A549 (cell line): ENCODE measurements at regions not wholly inside any gene's neighbourhood (a gene's known extent, or its start where the extent isn't known, plus 50 kb on each side); places are given as distances from the start of the nearest gene placed in this dataset.

Experiments used
- ATOH8 ChIP-seq: fragments of 250-450 bp; sonication (Bioruptor Pico); IDR thresholded peaks from 2 replicates; pipeline ENCODE4 v1.5.0; 2020; ENCODE audit warnings: low read depth, mild to moderate bottlenecking, moderate library complexity
- CBX8 ChIP-seq: fragments of 200-600 bp; sonication (generic); IDR thresholded peaks from 2 replicates; pipeline ENCODE4 v1.6.1; 2016
- CTCF ChIP-seq: fragments of >200 bp; sonication (Bioruptor Twin); formaldehyde crosslinking; IDR thresholded peaks from 3 replicates; pipeline ENCODE4 v1.5.1; 2016
- HMGXB4 ChIP-seq: fragments of 250-450 bp; sonication (Bioruptor Pico); IDR thresholded peaks from 2 replicates; pipeline ENCODE4 v1.5.0; 2021; ENCODE audit warnings: mild to moderate bottlenecking, moderate library complexity, borderline replicate concordance
- HOXB13 ChIP-seq: fragments of 250-450 bp; sonication (Bioruptor Pico); IDR thresholded peaks from 2 replicates; pipeline ENCODE4 v1.5.0; 2020; ENCODE audit warnings: low read depth, mild to moderate bottlenecking, moderate library complexity
- MAX ChIP-seq: IDR thresholded peaks from 2 replicates; pipeline ENCODE4 v1.6.1; 2012
- POLR2A ChIP-seq: IDR thresholded peaks from 2 replicates; pipeline ENCODE4 v1.6.1; 2012; ENCODE audit warnings: mild to moderate bottlenecking, low read length
- RCOR1 ChIP-seq: fragments of 150-350 bp; IDR thresholded peaks from 2 replicates; pipeline ENCODE4 v1.6.1; 2014; ENCODE audit warnings: antibody characterized with exemption, low read length, low read depth
- RNF2 ChIP-seq: fragments of 200-600 bp; sonication (generic); IDR thresholded peaks from 2 replicates; pipeline ENCODE4 v1.6.1; 2016; ENCODE audit warnings: low read depth, mild to moderate bottlenecking, antibody characterized with exemption, moderate library complexity, borderline replicate concordance
- USF2 ChIP-seq: fragments of 450-650 bp; IDR thresholded peaks from 2 replicates; pipeline ENCODE4 v1.6.1; 2014; ENCODE audit warnings: antibody characterized with exemption

- TF ChIP-seq CTCF (no peak), HMGXB4 (no peak), CBX8 (no peak), POLR2A (no peak), RNF2 (no peak), USF2 (no peak), ATOH8 (no peak), MAX (no peak), RCOR1 (no peak), HOXB13 (CRISPR knock-in tag) (no peak)
These were observed 331.7 kb upstream of the UMPS start for GRCh38 chr3:124398594-124398993.
